ENCODE measurements at regions not wholly inside any gene's neighbourhood (a gene's known extent, or its start where the extent isn't known, plus 50 kb on each side); places are given as distances from the start of the nearest gene placed in this dataset.

DNA sequence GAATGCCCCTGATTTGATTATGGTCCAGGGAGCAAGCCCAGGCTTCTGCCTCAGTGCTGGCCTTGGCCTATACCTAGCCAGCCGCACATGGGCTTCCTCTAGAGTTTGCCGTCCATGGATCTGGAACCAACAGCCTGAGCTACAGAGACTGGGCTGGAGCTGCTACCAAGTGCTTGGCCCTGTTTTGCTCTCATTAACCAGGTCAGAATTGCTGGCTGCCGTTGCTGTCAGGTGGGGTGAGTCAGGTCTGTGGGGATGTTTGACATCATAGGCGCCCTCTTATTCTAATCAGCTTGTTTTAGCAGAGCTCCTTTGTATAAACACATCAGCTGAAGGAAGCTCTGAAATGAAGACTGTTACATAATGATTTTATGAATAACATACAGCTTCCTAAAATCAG, 83.1 kb upstream of the PHACTR2 start:
- DNase-seq (ENCODE audit: low spot score): no peak

DNA sequence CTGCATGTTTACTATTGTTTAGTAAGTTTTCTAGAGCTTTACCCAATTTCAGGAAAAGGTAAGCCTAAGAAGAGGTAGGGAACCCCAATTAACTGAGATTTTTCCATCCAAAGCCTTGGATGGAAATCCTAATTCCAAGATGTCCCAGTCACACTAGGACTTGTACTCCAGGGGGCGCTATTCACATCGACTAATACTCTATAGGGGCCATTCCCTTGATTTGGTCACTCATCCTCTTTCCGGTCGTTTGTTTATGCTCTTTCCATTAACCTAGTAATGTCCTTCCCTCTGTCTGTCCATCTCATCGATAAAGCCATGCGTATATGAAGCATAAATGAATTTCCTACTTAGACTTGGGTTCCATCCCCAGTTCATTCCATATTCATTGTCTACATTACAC, 80.8 kb upstream of the FUCA2 start:
- DNase-seq (ENCODE audit: low spot score): no peak

DNA sequence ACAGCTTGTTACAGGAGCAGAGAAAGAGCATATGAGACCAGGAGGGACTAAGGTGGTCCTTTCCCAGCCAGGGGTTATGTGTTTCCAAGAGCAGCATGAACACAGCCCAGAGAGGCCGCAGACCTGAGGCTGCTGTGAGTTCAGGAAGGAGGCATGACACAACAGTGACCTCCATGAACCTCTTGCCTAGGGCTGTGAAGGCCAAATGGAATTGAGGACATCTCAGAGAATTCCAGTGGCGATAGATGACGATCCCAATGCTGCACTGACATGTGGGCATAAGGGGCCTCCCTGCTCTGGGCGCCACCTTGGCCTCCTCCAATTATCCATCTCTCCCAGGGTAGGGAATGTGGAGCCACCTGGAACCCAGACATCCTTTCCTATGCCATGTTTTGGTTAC, 79.9 kb upstream of the FUCA2 start:
- DNase-seq (ENCODE audit: low spot score): no peak

DNA sequence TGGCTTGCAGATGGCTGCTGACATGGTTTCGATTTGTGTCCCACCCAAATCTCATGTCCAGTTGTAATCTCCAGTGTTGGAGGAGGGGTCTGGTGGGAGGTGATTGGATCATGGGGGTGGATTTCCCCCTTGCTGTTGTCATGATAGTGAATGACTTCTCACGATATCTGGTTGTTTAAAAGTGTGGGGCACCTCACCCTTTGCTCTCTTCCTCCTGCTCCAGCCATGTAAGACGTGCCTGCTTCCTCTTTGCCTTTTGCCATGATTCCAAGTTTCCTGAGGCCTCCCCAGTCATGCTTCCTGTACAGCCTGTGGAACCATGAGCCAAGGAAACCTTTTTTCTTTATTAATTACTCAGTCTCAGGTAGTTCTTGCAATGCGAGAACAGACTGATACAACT, 77.6 kb upstream of the FUCA2 start:
- no peak for DNase-seq (ENCODE audit: low spot score)

DNA sequence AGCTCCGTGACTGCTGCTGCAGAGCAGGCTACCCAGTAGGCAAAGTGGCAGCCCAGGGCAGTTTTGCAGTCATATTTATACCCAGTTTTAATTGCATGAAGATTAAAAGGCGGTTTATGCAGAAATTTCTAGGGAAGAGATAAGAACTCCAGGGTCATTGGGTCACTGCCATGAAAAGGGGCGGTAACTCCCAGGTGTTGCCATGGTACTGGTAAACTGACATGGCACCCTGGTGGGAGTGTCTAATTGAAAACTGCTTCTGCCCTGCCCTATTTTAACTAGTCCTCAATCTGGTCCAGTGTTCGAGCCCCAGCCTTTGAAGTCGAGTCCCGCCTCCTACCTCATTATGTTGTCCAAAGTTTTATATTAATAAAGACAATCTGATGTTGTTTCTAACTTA, 75.0 kb upstream of the FUCA2 start:
- DNase-seq (ENCODE audit: low spot score): no peak

DNA sequence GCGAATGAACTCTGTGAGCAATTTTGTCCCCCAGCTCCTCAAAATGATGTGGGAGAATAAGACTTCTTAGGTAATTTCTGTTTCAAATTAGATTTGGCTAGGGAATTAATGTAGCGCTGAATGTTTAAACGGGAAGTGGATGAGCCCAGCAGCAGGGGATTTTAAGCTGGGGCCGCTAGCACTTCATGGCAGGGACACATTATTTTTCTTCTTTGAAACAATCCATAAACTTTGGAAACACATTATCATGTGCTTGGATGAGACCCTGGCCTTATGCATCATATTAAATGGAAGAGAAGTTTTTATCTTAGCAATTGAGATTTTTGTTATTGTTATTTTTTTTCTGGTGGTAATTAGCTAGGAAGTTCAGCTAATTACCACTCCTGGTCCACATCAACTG, 74.2 kb upstream of the FUCA2 start:
- DNase-seq (ENCODE audit: low spot score): no peak

DNA sequence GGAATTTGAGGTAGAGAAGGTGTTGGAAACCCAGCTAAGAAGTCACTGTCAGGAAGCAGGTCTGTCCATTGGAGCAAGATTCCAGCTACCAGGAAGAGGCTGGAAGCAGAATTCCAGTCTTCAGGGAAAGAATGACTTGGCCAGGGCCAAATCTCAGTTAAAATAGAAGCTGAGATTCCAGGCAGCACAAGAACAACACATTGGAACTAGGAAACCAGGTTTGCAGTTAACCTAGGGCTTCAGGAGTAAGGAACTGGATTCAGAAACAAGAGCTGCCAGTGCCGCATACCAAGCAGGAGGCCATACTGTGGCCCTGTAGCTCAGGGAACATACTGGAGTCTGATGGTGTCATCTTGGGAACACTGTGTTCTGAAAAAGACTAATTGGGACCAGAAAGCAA, 73.7 kb upstream of the FUCA2 start:
- DNase-seq (ENCODE audit: low spot score): no peak

DNA sequence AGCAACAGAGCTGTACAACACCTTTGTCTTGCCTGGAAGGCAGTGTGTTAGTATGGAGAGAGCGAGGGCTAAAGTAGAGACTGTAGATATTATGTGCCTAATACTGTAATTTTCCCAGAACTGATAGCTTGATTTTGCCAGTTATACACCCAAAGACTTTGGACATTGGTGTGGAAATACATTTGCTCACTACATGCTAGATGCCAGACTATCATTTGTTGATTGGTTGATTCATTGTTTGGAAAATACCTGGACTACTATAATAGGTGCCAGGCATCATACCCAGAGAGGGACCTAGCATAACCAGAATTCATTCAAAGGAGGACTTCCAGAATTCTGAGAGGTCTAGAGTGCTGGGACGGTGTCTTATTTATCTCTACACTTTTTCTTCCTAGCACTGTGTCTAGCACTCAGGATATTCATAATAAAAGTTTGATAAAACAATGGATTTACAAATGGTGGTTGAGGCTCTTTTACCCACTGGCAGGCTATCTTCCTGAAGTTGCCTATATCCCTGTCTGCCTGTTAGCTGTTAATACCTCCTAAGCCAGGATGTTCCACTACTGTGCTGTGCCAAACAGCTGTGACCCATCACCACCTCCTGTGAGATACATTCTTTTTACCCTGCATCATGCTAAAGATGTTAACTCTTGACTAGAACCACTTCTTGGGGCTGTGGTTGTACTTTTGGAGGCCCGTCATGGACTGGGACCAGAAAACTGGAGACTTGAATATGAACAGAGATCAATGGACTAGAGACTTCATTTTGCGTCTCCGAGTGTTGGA, 72.2 kb upstream of the FUCA2 start:
- no peak for DNase-seq (ENCODE audit: low spot score)

DNA sequence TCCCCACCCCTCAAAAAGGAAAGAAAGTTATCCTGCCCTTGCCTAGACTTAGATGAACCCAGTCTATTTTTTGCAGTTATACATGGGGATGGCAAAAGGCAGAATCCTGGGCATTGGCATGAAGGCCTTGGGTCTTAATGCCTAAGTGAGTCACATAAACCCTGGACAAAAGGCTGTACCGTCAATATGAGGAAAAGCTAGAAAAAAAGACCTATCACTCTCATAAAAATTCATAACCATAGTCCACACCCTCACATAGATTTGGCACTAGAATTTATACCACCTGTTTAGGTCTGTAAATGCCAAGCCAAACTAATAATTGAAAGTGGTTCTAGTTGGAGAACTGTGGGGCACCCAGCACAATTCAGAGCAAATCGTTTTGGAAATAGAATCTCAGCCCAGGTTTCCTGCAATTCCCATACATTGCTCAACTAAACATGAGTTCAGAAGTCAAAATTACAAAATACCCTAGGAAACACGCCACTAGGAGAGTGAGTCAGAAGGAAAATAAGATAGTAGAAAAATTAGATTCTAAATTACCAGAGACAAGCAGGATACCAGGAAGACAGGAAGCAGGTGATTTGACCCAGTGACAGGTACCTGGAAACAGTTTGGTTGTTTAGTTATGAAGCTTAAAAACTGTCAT, 70.4 kb upstream of the FUCA2 start:
- no peak for DNase-seq (ENCODE audit: low spot score)

DNA sequence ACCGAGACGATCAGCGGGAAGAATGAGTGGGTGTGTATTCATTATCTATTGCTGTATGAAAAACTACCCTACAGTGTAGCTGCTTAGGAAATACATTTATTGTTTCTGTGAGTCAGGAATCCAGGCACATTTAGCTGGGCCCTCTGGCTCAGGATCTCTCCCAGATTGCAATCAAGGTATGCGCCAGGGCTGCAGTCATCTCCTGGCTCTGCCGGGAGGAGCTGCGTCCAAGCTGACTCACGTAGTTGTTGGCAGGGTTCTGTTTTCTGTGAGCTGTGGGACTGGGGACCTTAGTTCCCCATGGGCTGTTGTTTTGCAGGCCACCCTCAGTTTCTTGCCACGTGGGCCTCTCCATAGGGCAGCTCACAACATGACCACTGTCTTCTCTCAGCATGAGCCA, 68.2 kb upstream of the FUCA2 start:
- DNase-seq (ENCODE audit: low spot score): no peak

DNA sequence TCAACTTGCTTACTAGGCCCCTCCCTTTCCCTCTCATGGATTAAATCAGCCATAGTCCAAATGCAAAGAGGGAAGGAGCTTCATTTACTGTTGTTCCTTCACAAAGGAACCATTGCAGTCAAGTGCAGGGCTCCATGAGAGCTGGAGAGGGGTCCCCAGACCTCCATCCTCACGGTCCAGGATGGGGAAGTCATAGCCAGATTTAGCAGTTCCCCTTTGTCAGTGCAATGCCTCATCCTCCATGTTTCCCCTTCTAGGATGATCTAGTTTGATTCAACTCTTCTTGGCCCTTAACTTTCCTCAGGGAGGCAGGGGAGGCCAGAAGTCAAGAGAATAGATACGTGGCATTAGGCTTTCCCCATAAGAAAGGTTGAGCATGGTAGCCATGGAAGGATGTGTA, 66.5 kb upstream of the FUCA2 start:
- DNase-seq (ENCODE audit: low spot score): no peak

DNA sequence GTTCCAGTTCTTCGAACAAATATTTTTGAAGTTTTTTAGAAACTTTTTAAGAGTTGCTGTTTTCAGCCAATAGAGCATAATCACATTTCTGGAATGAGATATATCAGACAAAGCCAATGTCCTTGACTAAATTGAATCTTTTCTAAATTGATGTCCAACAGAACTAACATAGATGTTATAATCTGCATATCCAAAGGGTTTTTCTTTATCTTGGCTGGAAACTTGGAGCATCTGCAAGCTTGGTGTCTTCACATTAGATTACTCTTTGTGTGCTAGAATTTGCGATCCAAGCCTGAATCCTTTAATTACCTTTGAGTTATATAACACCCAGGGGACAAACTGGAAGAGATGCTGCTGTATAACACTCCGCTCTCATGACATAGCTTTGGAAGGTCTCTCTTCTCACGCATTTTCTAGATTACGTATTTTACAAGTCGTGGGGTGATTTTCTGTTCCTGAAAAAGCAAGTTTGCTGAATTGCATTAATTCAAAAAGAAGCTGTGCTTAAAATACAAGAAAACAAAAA, 64.4 kb upstream of the FUCA2 start:
- no peak for DNase-seq (ENCODE audit: low spot score)

DNA sequence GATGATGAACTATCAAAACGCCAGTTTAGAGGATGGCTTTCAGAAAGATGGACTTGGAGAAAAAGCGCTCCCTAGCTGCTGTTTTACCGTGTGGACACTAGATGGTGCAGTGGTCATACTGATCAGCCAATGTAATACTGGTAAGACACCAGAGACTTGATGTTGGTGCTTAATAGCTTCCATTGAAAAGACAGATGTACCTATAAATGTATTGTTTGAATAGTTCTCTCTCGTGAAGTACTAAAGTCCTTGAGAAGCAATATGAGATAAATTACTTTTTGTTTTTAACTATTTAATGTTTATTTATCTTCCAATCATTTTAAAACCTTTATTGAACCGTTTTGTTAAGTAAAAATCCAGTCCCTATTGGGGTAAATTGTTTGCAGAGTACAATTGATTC, 63.9 kb upstream of the FUCA2 start:
- peak; percentile 72 for DNase-seq (ENCODE audit: low spot score)

DNA sequence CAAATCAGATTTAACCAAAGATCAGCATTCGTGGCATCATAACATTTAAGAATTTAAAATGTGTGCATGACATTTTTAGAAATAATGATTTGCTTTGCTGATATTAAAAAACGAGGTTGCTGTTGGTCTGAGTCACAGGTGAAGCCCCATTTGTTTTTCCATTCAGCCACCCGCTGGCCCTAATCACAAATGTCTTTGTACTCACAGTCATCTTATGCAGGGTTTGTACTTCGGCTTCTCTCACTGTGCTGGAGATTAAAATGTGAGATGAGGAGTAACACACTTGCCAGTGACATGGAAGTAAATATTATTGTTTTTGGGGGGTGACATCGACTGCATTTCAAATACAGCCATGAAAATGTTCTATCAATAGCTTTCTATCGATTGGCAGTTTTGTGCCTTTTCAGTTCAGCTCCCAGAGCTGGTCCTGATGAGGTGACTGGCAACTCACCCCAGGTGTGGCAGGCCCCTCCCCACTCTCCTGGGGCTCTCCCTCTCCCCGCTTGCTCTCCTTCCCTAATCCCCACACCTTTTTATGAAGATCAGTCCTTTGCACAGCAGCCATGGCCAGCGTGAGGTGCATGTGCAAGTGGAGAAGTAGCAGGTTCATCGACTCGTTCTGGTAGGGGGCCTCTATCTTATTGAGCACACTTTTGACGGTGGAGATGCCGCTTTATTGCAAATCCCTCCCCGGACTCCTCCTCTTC, 58.8 kb upstream of the FUCA2 start:
- DNase-seq (ENCODE audit: low spot score): no peak

DNA sequence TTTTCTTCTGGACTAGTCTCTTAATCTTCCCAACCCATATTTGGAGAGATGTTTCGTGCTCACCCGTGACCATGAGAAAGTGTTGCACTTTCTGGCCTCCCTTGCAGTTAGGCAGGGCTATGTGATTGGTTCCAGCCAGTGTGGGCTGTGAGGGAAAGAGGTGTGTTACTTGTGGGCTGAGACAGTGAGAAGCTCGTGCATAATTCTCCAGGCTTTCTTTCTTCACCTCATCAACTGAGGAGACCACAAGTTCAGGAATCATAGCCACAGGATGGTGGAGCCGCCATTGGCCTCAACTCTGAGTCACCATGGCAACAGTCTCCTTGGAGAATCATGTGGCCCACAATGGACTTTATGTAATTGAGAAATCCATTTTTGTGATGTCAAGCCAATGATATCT, 57.5 kb upstream of the FUCA2 start:
- no peak for DNase-seq (ENCODE audit: low spot score)

DNA sequence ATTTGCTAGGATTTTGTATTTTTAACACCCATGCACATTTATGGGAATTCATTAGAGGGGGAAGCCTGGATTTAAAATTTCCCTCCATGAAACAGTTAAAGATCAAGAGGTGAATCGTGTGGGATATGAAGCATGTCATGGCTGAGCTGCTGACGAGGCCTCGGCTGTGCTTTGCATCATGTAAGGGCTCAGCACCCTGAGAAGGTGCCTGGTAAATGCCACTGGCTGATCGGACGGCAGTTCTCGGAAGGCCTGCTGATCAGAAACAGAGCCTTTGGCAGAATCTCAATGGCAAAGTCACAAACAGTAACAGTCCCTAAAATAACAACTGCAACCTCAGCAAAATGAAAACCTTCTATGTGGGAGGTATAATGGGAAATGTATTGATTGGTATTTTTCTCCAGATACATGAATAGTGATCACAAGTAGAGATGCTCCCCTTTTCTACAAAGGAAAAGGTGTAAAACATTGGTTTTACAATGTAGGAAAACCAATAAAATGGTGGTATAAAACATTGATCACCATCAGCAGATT, 53.0 kb upstream of the FUCA2 start:
- DNase-seq (ENCODE audit: low spot score): no peak

DNA sequence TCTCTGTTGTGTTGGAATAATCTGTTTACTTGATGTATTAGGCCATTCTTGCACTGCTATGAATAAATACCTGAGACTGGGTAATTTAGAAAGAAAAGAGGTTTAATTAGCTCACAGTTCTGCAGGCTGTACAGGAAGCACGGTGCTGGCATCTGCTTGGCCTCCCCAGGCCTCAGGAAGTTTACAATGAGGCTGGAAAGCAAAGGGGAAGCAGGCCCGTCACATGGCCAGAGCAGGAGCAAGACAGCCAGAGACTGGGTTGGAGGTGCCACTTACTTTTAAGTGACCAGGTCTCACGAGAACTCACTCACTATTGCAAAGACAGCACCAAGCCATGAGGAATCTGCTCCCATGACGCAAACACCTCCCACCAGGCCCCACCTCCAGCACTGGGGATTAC, 50.6 kb upstream of the FUCA2 start:
- DNase-seq (ENCODE audit: low spot score): no peak
